Pons (tissue), 1 donor: ENCODE measurements at regions not wholly inside any gene's neighbourhood (a gene's known extent, or its start where the extent isn't known, plus 50 kb on each side); places are given as distances from the start of the nearest gene placed in this dataset.

Experiments
- DNase-seq: peaks from one replicate; pipeline ENCODE4 v3.0.0-alpha.2; 2016; ENCODE audit warnings: low spot score

- no peak for DNase-seq
These were observed 108.7 kb upstream of the RGMB start for GRCh38 chr5:98664736-98665135.

GRCh38 chr5:98679963-98680362 is 93.5 kb upstream of the RGMB start:
- DNase-seq: no peak

- no peak for DNase-seq
These were observed 83.5 kb upstream of the RGMB start for GRCh38 chr5:98690002-98690401.

DNA sequence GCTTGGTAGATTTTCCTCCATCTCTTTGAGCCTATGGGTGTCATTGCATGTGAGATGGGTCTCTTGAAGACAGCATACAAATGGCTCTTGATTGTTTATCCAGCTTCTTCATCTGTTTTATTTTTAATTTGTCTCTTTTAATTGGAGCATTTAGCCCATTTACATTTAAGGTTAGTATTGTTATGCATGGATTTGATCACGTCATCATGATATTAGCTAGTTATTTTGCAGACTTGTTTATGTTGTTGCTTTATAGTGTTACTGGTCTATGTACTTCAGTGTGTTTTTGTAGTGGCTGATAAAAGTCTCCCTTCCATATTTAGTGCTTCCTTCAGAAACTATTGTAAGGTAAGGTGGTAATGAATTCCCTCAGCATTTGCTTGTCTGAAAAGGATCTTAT is 78.6 kb upstream of the RGMB start:
- DNase-seq: no peak

DNA sequence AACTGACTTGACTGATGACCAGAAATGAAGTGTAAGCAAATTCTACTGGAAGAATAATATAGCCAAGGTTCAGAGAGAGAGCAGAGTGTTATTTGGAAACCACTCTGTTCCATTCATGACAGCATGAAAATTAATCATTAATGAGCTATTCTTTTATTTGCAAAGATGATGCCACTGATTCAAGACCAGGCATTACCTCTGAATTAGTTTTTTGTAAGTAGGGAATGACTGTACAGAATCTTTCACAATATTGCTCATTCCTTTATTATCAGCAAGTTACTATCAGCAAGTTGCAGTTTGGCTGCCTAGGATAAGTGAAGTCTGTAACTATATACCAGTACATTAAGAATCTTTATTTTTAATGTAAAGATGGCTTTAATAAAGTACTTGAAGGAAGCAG is 75.1 kb upstream of the RGMB start:
- no peak for DNase-seq

DNA sequence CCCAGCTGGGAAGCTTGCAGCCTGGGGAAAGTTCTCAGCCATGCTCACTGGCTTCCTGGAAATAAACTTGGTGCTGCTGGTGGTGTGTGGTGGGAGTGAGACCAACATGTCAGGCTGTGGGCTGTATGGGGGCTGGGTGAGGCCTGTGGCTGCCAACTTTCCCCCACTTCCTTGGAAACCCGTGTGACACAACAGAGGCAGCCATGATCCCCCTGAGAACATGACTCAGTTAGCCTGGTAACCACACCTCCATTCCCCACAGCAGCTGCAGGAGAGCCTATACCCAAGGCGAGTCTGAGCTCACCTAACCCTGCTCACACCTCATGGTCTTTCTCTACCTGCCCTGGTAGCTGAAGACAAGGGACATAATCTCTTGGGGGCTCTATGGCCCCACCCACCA is 72.7 kb upstream of the RGMB start:
- DNase-seq: no peak

- DNase-seq: no peak
These were observed 67.6 kb upstream of the RGMB start for GRCh38 chr5:98705841-98706240.

GRCh38 chr5:98709681-98710080 is 63.8 kb upstream of the RGMB start:
- DNase-seq: no peak

DNA sequence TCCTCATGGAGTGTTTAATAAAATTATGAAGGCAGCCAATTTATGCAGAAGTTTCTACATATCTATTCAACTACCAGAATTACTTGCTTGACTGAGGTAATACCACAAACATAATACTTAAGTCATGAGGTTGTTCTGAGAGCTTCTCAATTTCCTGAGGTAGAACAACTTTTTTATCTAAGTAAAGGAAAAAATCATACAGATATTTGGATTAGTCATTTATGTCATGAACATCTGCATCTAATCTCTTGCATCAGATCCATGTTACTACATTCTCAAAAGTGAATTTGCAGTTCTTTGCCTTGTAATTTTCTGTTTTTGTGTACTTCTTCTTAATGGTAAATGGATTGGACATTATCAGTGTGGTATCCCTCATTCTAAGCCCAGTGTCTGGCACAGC is 60.4 kb upstream of the RGMB start:
- no peak for DNase-seq

- DNase-seq: no peak
These were observed 59.6 kb upstream of the RGMB start for GRCh38 chr5:98713856-98714255.

DNA sequence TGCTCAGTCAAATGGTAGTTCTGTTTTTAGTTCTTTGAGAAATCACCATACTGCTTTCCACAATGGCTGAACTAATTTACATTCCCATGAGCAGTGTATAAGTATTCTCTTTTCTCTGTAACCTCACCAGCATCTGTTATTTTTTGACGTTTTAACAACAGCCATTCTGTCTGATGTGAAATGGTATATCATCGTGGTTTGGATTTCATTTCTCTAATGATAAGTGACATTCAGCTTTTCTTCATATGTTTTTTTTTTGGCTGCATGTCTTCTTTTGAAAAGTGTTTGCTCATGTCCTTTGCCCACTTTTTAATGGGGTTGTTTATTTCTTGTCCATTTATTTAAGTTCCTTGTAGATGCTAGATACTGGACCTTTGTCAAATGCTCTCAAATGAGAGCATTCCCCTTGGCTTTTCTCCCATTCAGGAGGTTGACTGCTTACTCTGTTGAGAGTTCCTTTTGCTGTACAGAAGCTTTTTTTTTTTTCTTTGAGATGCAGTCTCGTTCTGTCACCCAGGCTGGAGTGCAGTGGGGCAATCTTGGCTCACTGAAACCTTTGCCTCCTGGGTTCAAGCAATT is 58.7 kb upstream of the RGMB start:
- DNase-seq: no peak

- no peak for DNase-seq
These were observed 52.1 kb upstream of the RGMB start for GRCh38 chr5:98721231-98721928.

GRCh38 chr5:98722188-98722587 is 51.3 kb upstream of the RGMB start:
- DNase-seq: no peak

DNA sequence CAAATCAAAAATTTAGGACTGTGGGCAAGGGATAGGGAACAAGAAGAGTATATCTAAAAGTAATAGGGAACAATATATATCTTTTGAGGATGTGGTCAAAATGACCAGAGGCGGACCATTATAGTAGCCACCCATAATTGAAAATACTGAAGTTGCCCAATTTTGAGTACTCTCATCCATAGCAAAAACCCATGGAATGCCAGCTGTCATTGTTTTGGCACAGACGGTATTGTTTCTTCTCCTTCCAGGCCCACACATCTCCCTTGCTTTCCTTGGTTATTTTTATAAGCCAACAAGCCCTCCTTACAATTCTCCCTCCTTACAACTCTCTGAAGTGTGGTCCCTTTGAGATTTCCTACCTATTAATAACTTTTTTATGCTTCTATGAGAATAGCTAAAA is 50.4 kb upstream of the RGMB start:
- DNase-seq: no peak
